Trophoblast cell (in vitro differentiated cells and primary cell): ENCODE measurements at regions not wholly inside any gene's neighbourhood (a gene's known extent, or its start where the extent isn't known, plus 50 kb on each side); places are given as distances from the start of the nearest gene placed in this dataset.

Experiments used
- DNase-seq, 2 donors: peaks; one replicate each; pipeline ENCODE4 v3.0.0-alpha.2; 2016
- H2AFZ ChIP-seq: 2 replicates; pipeline ENCODE4 v1.6.1; 2013; ENCODE audit warnings: low read length, moderate library complexity, mild to moderate bottlenecking; ENCODE audit not compliant: insufficient read depth, poor library complexity
- H2AK5ac ChIP-seq: 2 replicates; pipeline ENCODE4 v1.6.1; 2013; ENCODE audit warnings: mild to moderate bottlenecking, low read length
- H2BK120ac ChIP-seq: 2 replicates; pipeline ENCODE4 v1.6.1; 2013; ENCODE audit warnings: low read length, mild to moderate bottlenecking, moderate library complexity; ENCODE audit not compliant: insufficient read depth, poor library complexity
- H2BK12ac ChIP-seq: 2 replicates; pipeline ENCODE4 v1.6.1; 2013; ENCODE audit warnings: mild to moderate bottlenecking, low read length, moderate library complexity
- H2BK5ac ChIP-seq: 2 replicates; pipeline ENCODE4 v1.6.1; 2013; ENCODE audit warnings: low read length, low read depth, moderate library complexity, mild to moderate bottlenecking; ENCODE audit not compliant: poor library complexity
- H3K14ac ChIP-seq: 2 replicates; pipeline ENCODE4 v1.6.1; 2013; ENCODE audit warnings: mild to moderate bottlenecking, low read length
- H3K18ac ChIP-seq: 2 replicates; pipeline ENCODE4 v1.6.1; 2013; ENCODE audit warnings: mild to moderate bottlenecking, low read length
- H3K23ac ChIP-seq: 2 replicates; pipeline ENCODE4 v1.6.1; 2013; ENCODE audit warnings: low read length
- H3K27ac ChIP-seq: 2 replicates; pipeline ENCODE4 v1.5.1; 2013; ENCODE audit warnings: low read depth, mild to moderate bottlenecking, inconsistent platforms, low read length, moderate library complexity
- H3K27me3 ChIP-seq: 2 replicates; pipeline ENCODE4 v1.6.1; 2013; ENCODE audit warnings: inconsistent platforms, mild to moderate bottlenecking, low read length, moderate library complexity; ENCODE audit not compliant: insufficient read depth
- H3K36me3 ChIP-seq, 2 experiments: 1 replicate in 1 of 2; 2 replicates in 1 of 2; pipeline ENCODE4 v1.6.1; 2013; ENCODE audit warnings: low read length in 2 of 2, mild to moderate bottlenecking in 2 of 2, moderate library complexity in 1 of 2; ENCODE audit not compliant: insufficient read depth in 2 of 2, control insufficient read depth in 1 of 2
- H3K4ac ChIP-seq: 2 replicates; pipeline ENCODE4 v1.6.1; 2013; ENCODE audit warnings: low read depth, mild to moderate bottlenecking, low read length, moderate library complexity
- H3K4me1 ChIP-seq, 2 experiments: 1 replicate in 1 of 2; 2 replicates in 1 of 2; pipeline ENCODE4 v1.6.1; 2013; ENCODE audit warnings: low read length in 2 of 2, mild to moderate bottlenecking in 2 of 2, moderate library complexity in 1 of 2; ENCODE audit not compliant: insufficient read depth in 2 of 2, control insufficient read depth in 1 of 2
- H3K4me2 ChIP-seq: 2 replicates; pipeline ENCODE4 v1.6.1; 2013; ENCODE audit warnings: inconsistent platforms, mild to moderate bottlenecking, low read length, moderate library complexity
- H3K4me3 ChIP-seq: 2 replicates; pipeline ENCODE4 v1.5.1; 2013; ENCODE audit warnings: mild to moderate bottlenecking, low read depth, low read length, inconsistent platforms
- H3K79me1 ChIP-seq: one replicate; pipeline ENCODE4 v1.6.1; 2013; ENCODE audit warnings: low read length
- H3K79me2 ChIP-seq: 2 replicates; pipeline ENCODE4 v1.6.1; 2013; ENCODE audit warnings: low read length, mild to moderate bottlenecking; ENCODE audit not compliant: control insufficient read depth, insufficient read depth, poor library complexity
- H3K9ac ChIP-seq: 2 replicates; pipeline ENCODE4 v1.6.1; 2013; ENCODE audit warnings: mild to moderate bottlenecking, low read length
- H3K9me3 ChIP-seq: 2 replicates; pipeline ENCODE4 v1.6.1; 2013; ENCODE audit warnings: low read depth, mild to moderate bottlenecking, control low read depth, inconsistent platforms, low read length; ENCODE audit not compliant: insufficient read depth
- H4K12ac ChIP-seq: 2 replicates; pipeline ENCODE4 v1.6.1; 2013; ENCODE audit warnings: low read depth, mild to moderate bottlenecking, low read length, moderate library complexity
- H4K8ac ChIP-seq: 2 replicates; pipeline ENCODE4 v1.6.1; 2013; ENCODE audit warnings: low read depth, mild to moderate bottlenecking, low read length, moderate library complexity
- H4K91ac ChIP-seq: one replicate; pipeline ENCODE4 v1.6.1; 2013; ENCODE audit warnings: low read depth, mild to moderate bottlenecking, low read length, moderate library complexity
- WGBS: extraction: QIAGEN DNeasy Blood & Tissue Kit; methylation state at CpG from one replicate; pipeline ENCODE4 v1.1.7; 2013; ENCODE audit warnings: missing lambda C conversion rate; ENCODE audit not compliant: insufficient read length, insufficient coverage; ENCODE audit errors: extremely low coverage; 5-methylcytosine and 5-hydroxymethylcytosine counted together

- no peaks in the 10 kb centered on the region for H3K4me1 ChIP-seq
- H3K18ac ChIP-seq, result no peak overlapping the region
- H2BK120ac ChIP-seq, result no peak overlapping the region
- no peak overlapping the region for H3K9ac ChIP-seq
- DNase-seq, result no peak
- no peaks in the 10 kb centered on the region for H3K27me3 ChIP-seq
- WGBS, result no CpG with 5 or more reads among the region's 2 CpGs
- no peaks in the 10 kb centered on the region for H3K36me3 ChIP-seq
- H3K4me3 ChIP-seq, result no peak overlapping the region
- no peaks in the 10 kb centered on the region for H3K79me2 ChIP-seq
- no peak overlapping the region for H4K91ac ChIP-seq
- no peak overlapping the region for H3K4ac ChIP-seq
- H3K14ac ChIP-seq, result no peak overlapping the region
- H3K79me1 ChIP-seq, result no peaks in the 10 kb centered on the region
- no peak overlapping the region for H2AFZ ChIP-seq
- H3K23ac ChIP-seq, result no peak overlapping the region
- no peak overlapping the region for H3K27ac ChIP-seq
- H2AK5ac ChIP-seq, result no peak overlapping the region
- no peak overlapping the region for H4K8ac ChIP-seq
- H4K12ac ChIP-seq, result no peak overlapping the region
- H2BK12ac ChIP-seq, result no peak overlapping the region
- no peaks in the 10 kb centered on the region for H3K9me3 ChIP-seq
- no peak overlapping the region for H3K4me2 ChIP-seq
- H2BK5ac ChIP-seq, result no peak overlapping the region
Observed at GRCh38 chr4:125722009-125722408, 407.3 kb downstream of the FAT4 start.

- no CpG with 5 or more reads among the region's 4 CpGs for WGBS
Observed at GRCh38 chr4:125725957-125726525, 411.3 kb downstream of the FAT4 start.

GRCh38 chr4:125727931-125728330, 413.2 kb downstream of the FAT4 start:
- H3K27ac ChIP-seq, result no peak overlapping the region
- H3K9me3 ChIP-seq, result no peaks in the 10 kb centered on the region
- H3K27me3 ChIP-seq, result no peaks in the 10 kb centered on the region
- WGBS, result no CpG with 5 or more reads among the region's 2 CpGs
- no peak overlapping the region for H3K9ac ChIP-seq
- no peak overlapping the region for H2BK5ac ChIP-seq
- H3K4me1 ChIP-seq, result peaks cover 3 to 4% of the 10 kb centered on the region in 2 experiments
- no peak overlapping the region for H3K4me3 ChIP-seq
- no peak overlapping the region for H2AK5ac ChIP-seq
- no peaks in the 10 kb centered on the region for H3K79me2 ChIP-seq
- no peak for DNase-seq
- H2BK12ac ChIP-seq, result no peak overlapping the region
- no peaks in the 10 kb centered on the region for H3K36me3 ChIP-seq
- H2BK120ac ChIP-seq, result no peak overlapping the region
- H3K14ac ChIP-seq, result no peak overlapping the region
- no peak overlapping the region for H4K8ac ChIP-seq
- H3K23ac ChIP-seq, result no peak overlapping the region
- H4K12ac ChIP-seq, result no peak overlapping the region
- no peak overlapping the region for H2AFZ ChIP-seq
- H3K18ac ChIP-seq, result no peak overlapping the region
- no peak overlapping the region for H3K4ac ChIP-seq
- no peak overlapping the region for H4K91ac ChIP-seq
- no peaks in the 10 kb centered on the region for H3K79me1 ChIP-seq
- no peak overlapping the region for H3K4me2 ChIP-seq

More at GRCh38 chr4:125725957-125726525, 411.3 kb downstream of the FAT4 start:
- H3K18ac ChIP-seq, result no peak overlapping the region
- no peak overlapping the region for H2BK12ac ChIP-seq
- H3K79me1 ChIP-seq, result no peaks in the 10 kb centered on the region
- H3K23ac ChIP-seq, result no peak overlapping the region
- DNase-seq, result no peak
- no peaks in the 10 kb centered on the region for H3K27me3 ChIP-seq
- H2AK5ac ChIP-seq, result no peak overlapping the region
- H2AFZ ChIP-seq, result no peak overlapping the region
- H3K9me3 ChIP-seq, result no peaks in the 10 kb centered on the region
- peaks cover 3 to 4% of the 10 kb centered on the region in 2 experiments for H3K4me1 ChIP-seq
- H3K79me2 ChIP-seq, result no peaks in the 10 kb centered on the region
- H3K36me3 ChIP-seq, result no peaks in the 10 kb centered on the region
- no peak overlapping the region for H3K14ac ChIP-seq
- H4K8ac ChIP-seq, result no peak overlapping the region
- H4K91ac ChIP-seq, result no peak overlapping the region
- no peak overlapping the region for H2BK5ac ChIP-seq
- no peak overlapping the region for H3K4me3 ChIP-seq
- no peak overlapping the region for H3K27ac ChIP-seq
- H2BK120ac ChIP-seq, result no peak overlapping the region
- no peak overlapping the region for H4K12ac ChIP-seq
- no peak overlapping the region for H3K9ac ChIP-seq
- H3K4ac ChIP-seq, result no peak overlapping the region
- no peak overlapping the region for H3K4me2 ChIP-seq

GRCh38 chr4:125728568-125728967, 413.8 kb downstream of the FAT4 start:
- Histone ChIP-seq H4K8ac (no peak overlapping the region), H3K14ac (no peak overlapping the region), H2BK12ac (no peak overlapping the region), H2AFZ (no peak overlapping the region), H2AK5ac (no peak overlapping the region), H3K9me3 (no peaks in the 10 kb centered on the region), H3K4me1 (peaks cover 3 to 4% of the 10 kb centered on the region in 2 experiments), H4K12ac (no peak overlapping the region), H3K36me3 (no peaks in the 10 kb centered on the region), H3K27ac (no peak overlapping the region), H3K18ac (no peak overlapping the region), H3K4ac (no peak overlapping the region), H3K79me2 (no peaks in the 10 kb centered on the region), H2BK5ac (no peak overlapping the region), H4K91ac (no peak overlapping the region), H3K4me2 (no peak overlapping the region), H2BK120ac (no peak overlapping the region), H3K9ac (no peak overlapping the region), H3K4me3 (no peak overlapping the region), H3K79me1 (no peaks in the 10 kb centered on the region), H3K23ac (no peak overlapping the region), H3K27me3 (no peaks in the 10 kb centered on the region)
- peak; percentile 62 to 67 for DNase-seq
- no CpG with 5 or more reads among the region's 2 CpGs for WGBS
